ENCODE measurements at regions not wholly inside any gene's neighbourhood (a gene's known extent, or its start where the extent isn't known, plus 50 kb on each side); places are given as distances from the start of the nearest gene placed in this dataset.

- no peak for DNase-seq (ENCODE audit: low read depth)
- H3K4me3 ChIP-seq (ENCODE audit: low read depth, low read length), result no peak overlapping the region
Measured at GRCh38 chr12:43155376-43155775, 396.6 kb downstream of the ADAMTS20 start.

GRCh38 chr12:43154498-43155045 is 397.4 kb downstream of the ADAMTS20 start:
- H3K4me3 ChIP-seq (ENCODE audit: low read depth, low read length), result no peak overlapping the region
- DNase-seq (ENCODE audit: low read depth), result no peak

More at GRCh38 chr12:43155376-43155775, 396.6 kb downstream of the ADAMTS20 start:
- TF ChIP-seq POLR2A (IDR thresholded peaks at IDR 0.05; ENCODE audit: extremely low read depth, insufficient read length) (no peak), MAX (IDR thresholded peaks at IDR 0.05; ENCODE audit: low read depth, low read length) (no peak), CTCF (IDR thresholded peaks at IDR 0.05; ENCODE audit: low read depth, low read length) (no peak), MYC (IDR thresholded peaks at IDR 0.05; ENCODE audit: low read depth, low read length) (no peak)

GRCh38 chr12:43151441-43151981 is 400.5 kb downstream of the ADAMTS20 start:
- DNase-seq (ENCODE audit: low read depth), result no peak

More at GRCh38 chr12:43154498-43155045, 397.4 kb downstream of the ADAMTS20 start:
- TF ChIP-seq MYC (IDR thresholded peaks at IDR 0.05; ENCODE audit: low read depth, low read length) (no peak), POLR2A (IDR thresholded peaks at IDR 0.05; ENCODE audit: extremely low read depth, insufficient read length) (no peak), CTCF (IDR thresholded peaks at IDR 0.05; ENCODE audit: low read depth, low read length) (no peak), MAX (IDR thresholded peaks at IDR 0.05; ENCODE audit: low read depth, low read length) (no peak)

GRCh38 chr12:43148691-43149090 is 403.3 kb downstream of the ADAMTS20 start:
- H3K4me3 ChIP-seq (ENCODE audit: low read depth, low read length), result no peak overlapping the region
- TF ChIP-seq MYC (IDR thresholded peaks at IDR 0.05; ENCODE audit: low read depth, low read length) (no peak), MAX (IDR thresholded peaks at IDR 0.05; ENCODE audit: low read depth, low read length) (no peak), CTCF (IDR thresholded peaks at IDR 0.05; ENCODE audit: low read depth, low read length) (no peak), POLR2A (IDR thresholded peaks at IDR 0.05; ENCODE audit: extremely low read depth, insufficient read length) (no peak)
- DNase-seq (ENCODE audit: low read depth), result peak; percentile 30

More at GRCh38 chr12:43151441-43151981, 400.5 kb downstream of the ADAMTS20 start:
- TF ChIP-seq MYC (IDR thresholded peaks at IDR 0.05; ENCODE audit: low read depth, low read length) (no peak), MAX (IDR thresholded peaks at IDR 0.05; ENCODE audit: low read depth, low read length) (no peak), CTCF (IDR thresholded peaks at IDR 0.05; ENCODE audit: low read depth, low read length) (no peak), POLR2A (IDR thresholded peaks at IDR 0.05; ENCODE audit: extremely low read depth, insufficient read length) (no peak)
- no peak overlapping the region for H3K4me3 ChIP-seq (ENCODE audit: low read depth, low read length)

- no peak overlapping the region for H3K4me3 ChIP-seq (ENCODE audit: low read depth, low read length)
- DNase-seq (ENCODE audit: low read depth), result no peak
- no peak for TF ChIP-seq MAX (IDR thresholded peaks at IDR 0.05; ENCODE audit: low read depth, low read length)
- TF ChIP-seq POLR2A (IDR thresholded peaks at IDR 0.05; ENCODE audit: extremely low read depth, insufficient read length), result no peak
- TF ChIP-seq CTCF (IDR thresholded peaks at IDR 0.05; ENCODE audit: low read depth, low read length), result no peak
- TF ChIP-seq MYC (IDR thresholded peaks at IDR 0.05; ENCODE audit: low read depth, low read length), result no peak
Measured at GRCh38 chr12:43147878-43148277, 404.1 kb downstream of the ADAMTS20 start.
